ENCODE measurements at regions not wholly inside any gene's neighbourhood (a gene's known extent, or its start where the extent isn't known, plus 50 kb on each side); places are given as distances from the start of the nearest gene placed in this dataset.

DNA sequence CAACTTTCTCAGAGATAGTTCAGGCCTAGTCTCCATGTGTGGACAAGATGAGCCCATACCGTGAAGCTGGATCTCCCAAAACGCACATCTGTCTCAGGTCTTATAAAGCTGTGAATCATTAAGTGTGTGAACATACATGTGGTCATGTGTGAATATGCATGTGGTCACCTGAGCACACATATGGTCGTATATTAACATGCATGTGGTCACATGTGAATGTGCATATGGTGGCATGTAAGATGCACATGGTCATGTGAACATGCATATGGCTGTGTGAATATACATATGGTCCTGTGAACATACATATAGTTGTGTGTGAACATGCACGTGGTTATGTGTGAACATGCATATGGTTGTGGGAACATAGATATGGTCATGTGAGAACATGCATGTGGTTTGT lies 172.5 kb upstream of the PZP start:
- no peak for TF ChIP-seq CTCF (IDR thresholded peaks at IDR 0.05)
- TF ChIP-seq POLR2AphosphoS5 (IDR thresholded peaks at IDR 0.05) = no peak
- TF ChIP-seq EP300 (IDR thresholded peaks at IDR 0.05) = no peak
- no peak for TF ChIP-seq POLR2A (IDR thresholded peaks at IDR 0.05)
